Right atrium auricular region (tissue), 2 donors: ENCODE measurements at regions not wholly inside any gene's neighbourhood (a gene's known extent, or its start where the extent isn't known, plus 50 kb on each side); places are given as distances from the start of the nearest gene placed in this dataset.

Experiments
- DNase-seq: peaks from one replicate; pipeline ENCODE4 v3.0.0-alpha.2; 2019; ENCODE audit warnings: low spot score
- H3K27ac ChIP-seq, 2 donors: fragments of 200-600 bp; sonication (generic); 1 replicate in 1 of 2; 2 replicates in 1 of 2; pipeline ENCODE4 v1.5.1; 2016 to 2019
- H3K27me3 ChIP-seq, 2 donors: fragments of 200-600 bp; sonication (generic); one replicate each; pipeline versions ENCODE4 v1.5.1 to v1.6.0; 2017 to 2019
- H3K36me3 ChIP-seq: fragments of 200-600 bp; sonication (generic); one replicate; pipeline ENCODE4 v1.5.1; 2016
- H3K4me1 ChIP-seq, 2 donors: fragments of 200-600 bp; sonication (generic); one replicate each; pipeline versions ENCODE4 v1.5.1 to v1.6.0; 2017 to 2019
- H3K4me3 ChIP-seq, 2 donors: fragments of 200-600 bp; sonication (generic); 1 replicate in 1 of 2; 2 replicates in 1 of 2; pipeline ENCODE4 v1.5.1; 2017 to 2019; ENCODE audit warnings: mild to moderate bottlenecking in 1 of 2, moderate library complexity in 1 of 2
- H3K9me3 ChIP-seq, 2 donors: fragments of 200-600 bp; sonication (generic); one replicate each; pipeline ENCODE4 v1.5.1; 2019
- TF ChIP-seq, protein P1 (sequence below), 2 donors: fragments of 200-600 bp; sonication (generic); IDR thresholded peaks; one replicate each; pipeline ENCODE4 v1.5.1; 2019; ENCODE audit warnings: antibody characterized with exemption in 2 of 2

DNA sequence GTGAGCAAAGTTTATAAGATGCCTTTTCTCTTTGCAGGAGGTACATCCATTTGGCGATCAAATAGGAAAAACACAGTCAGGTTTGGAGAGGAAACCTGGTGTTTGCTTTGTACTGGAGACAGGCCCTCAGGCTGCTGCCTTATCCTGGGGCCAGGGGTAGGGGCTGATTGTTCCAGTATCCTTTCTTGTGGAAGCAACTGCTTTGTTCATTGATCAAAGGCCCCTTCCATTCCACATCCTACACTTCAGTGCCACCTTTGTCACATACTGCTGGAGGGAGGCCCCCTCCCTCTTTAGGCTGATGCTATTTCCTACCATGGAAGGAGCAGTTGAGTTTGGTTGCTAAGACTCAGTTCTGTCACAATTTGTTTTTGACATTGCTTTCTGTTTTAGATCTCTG lies 778.1 kb downstream of the TLR4 start:
- TF ChIP-seq, protein P1, sequence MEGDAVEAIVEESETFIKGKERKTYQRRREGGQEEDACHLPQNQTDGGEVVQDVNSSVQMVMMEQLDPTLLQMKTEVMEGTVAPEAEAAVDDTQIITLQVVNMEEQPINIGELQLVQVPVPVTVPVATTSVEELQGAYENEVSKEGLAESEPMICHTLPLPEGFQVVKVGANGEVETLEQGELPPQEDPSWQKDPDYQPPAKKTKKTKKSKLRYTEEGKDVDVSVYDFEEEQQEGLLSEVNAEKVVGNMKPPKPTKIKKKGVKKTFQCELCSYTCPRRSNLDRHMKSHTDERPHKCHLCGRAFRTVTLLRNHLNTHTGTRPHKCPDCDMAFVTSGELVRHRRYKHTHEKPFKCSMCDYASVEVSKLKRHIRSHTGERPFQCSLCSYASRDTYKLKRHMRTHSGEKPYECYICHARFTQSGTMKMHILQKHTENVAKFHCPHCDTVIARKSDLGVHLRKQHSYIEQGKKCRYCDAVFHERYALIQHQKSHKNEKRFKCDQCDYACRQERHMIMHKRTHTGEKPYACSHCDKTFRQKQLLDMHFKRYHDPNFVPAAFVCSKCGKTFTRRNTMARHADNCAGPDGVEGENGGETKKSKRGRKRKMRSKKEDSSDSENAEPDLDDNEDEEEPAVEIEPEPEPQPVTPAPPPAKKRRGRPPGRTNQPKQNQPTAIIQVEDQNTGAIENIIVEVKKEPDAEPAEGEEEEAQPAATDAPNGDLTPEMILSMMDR (IDR thresholded peaks at IDR 0.05) = no peak
- no peaks in the 10 kb centered on the region for H3K36me3 ChIP-seq
- H3K27me3 ChIP-seq = no peaks in the 10 kb centered on the region
- H3K4me3 ChIP-seq = no peak overlapping the region
- H3K4me1 ChIP-seq = no peaks in the 10 kb centered on the region
- H3K9me3 ChIP-seq = no peaks in the 10 kb centered on the region
- H3K27ac ChIP-seq = no peak overlapping the region
- no peak for DNase-seq

DNA sequence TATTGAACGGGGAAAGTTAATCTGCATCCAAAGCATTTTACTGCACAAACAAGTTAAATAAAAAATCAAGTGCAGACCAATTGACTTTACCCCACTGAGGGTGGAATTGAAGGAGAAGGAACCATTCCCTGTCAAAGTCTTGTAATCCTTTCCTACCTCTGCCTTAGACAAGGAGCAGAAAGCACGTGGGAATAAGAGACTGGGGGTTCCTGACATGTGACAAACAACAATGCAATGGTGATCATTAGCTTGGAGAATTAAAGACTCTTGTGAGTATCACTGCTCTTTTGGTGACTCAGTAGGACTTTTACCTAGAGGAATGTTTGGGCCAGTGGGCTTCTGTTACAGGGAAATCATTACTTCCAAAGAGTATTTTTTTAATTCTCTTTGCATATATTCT lies 779.5 kb downstream of the TLR4 start:
- TF ChIP-seq, protein P1 (IDR thresholded peaks at IDR 0.05) = no peak
- Histone ChIP-seq H3K9me3 (no peaks in the 10 kb centered on the region), H3K27me3 (no peaks in the 10 kb centered on the region), H3K36me3 (no peaks in the 10 kb centered on the region), H3K4me1 (no peaks in the 10 kb centered on the region), H3K27ac (no peak overlapping the region), H3K4me3 (no peak overlapping the region)
- no peak for DNase-seq

DNA sequence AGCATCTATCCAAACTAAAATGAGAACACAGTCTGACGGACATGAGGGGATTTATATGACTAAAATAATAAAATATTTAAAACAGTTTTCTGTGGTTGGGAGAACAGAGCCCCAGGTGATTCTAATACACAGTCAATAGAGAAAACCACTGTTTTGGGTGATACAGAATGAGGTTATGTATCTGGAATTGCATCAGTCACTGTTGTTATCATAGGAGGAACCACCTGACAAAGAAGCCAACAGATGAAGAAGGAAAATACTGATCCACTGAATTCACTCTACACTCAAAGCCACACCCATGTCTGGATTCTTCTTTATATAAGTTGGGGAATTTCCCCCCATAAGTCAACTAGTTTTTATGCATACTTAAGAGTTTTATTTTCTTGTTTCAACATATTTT lies 799.0 kb downstream of the TLR4 start:
- H3K27me3 ChIP-seq = no peaks in the 10 kb centered on the region
- H3K27ac ChIP-seq = no peak overlapping the region
- H3K4me3 ChIP-seq = no peak overlapping the region
- TF ChIP-seq, protein P1 (IDR thresholded peaks at IDR 0.05) = no peak
- H3K4me1 ChIP-seq = no peaks in the 10 kb centered on the region
- no peaks in the 10 kb centered on the region for H3K36me3 ChIP-seq
- H3K9me3 ChIP-seq = no peaks in the 10 kb centered on the region
- no peak for DNase-seq

DNA sequence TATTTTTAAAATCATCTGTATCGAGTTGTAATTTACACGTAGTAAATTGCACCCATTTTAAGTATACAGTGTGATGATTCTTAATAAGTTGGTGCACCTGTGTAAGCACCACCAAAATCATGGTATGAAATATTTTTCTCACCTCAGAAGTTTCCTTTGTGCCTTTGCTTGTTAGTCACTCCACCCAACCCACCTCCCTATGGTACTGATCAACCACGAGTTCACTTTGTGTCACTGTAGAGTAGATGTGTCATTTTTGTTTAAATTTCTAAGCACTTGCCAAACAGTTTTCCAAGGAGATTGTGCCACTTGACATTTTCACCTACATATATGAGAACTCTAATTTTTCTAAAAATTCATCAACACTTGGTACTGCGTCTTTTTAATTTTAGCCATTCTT lies 806.5 kb downstream of the TLR4 start:
- no peaks in the 10 kb centered on the region for H3K27me3 ChIP-seq
- H3K9me3 ChIP-seq = no peaks in the 10 kb centered on the region
- H3K4me3 ChIP-seq = no peak overlapping the region
- no peaks in the 10 kb centered on the region for H3K4me1 ChIP-seq
- no peak for DNase-seq
- no peaks in the 10 kb centered on the region for H3K36me3 ChIP-seq
- TF ChIP-seq, protein P1 (IDR thresholded peaks at IDR 0.05) = no peak
- H3K27ac ChIP-seq = no peak overlapping the region

DNA sequence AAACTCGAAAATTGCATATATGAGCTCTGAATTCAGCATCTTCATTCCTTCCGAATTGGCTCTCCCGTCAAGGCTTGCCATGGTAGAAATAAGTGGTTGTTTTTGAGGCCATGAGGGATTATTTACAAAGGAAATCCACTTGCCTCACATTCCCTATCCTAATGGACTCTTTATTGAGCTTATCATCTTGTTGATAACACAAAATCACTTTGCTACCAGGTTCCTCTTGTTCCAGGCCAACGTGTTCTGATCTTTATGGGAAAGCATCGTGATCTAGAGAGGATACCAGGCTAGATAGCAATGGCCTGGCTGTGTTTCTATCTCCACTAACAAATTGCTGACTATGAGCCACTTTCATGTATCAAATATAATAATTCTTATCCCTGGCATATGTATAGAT lies 811.7 kb downstream of the TLR4 start:
- Histone ChIP-seq H3K4me1 (no peaks in the 10 kb centered on the region), H3K4me3 (no peak overlapping the region), H3K36me3 (no peaks in the 10 kb centered on the region), H3K9me3 (no peaks in the 10 kb centered on the region), H3K27ac (no peak overlapping the region), H3K27me3 (no peaks in the 10 kb centered on the region)
- TF ChIP-seq, protein P1 (IDR thresholded peaks at IDR 0.05) = no peak
- no peak for DNase-seq

DNA sequence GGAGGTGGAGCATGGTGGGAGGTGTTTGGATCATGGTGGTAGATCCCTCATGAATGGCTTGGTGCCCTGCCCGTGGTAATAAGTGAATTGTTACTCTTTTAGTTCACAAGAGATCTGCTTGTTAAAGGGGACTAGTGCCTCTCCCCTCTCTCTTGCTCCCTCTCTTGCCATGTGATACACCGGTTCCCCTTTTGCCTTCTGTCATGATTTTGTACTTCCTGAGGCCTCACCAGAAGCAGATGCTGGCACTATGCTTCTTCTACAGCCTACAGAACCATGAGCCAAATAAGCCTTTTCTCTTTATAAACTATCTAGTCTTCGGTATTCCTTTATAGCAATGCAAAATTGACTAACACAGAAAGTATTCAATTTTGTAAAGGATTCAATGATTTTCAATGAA lies 817.1 kb downstream of the TLR4 start:
- TF ChIP-seq, protein P1 (IDR thresholded peaks at IDR 0.05) = no peak
- H3K9me3 ChIP-seq = no peaks in the 10 kb centered on the region
- H3K27ac ChIP-seq = no peak overlapping the region
- H3K4me1 ChIP-seq = no peaks in the 10 kb centered on the region
- no peak for DNase-seq
- H3K4me3 ChIP-seq = no peak overlapping the region
- H3K27me3 ChIP-seq = no peaks in the 10 kb centered on the region
- H3K36me3 ChIP-seq = no peaks in the 10 kb centered on the region
